WTC11 (cell line): ENCODE measurements at regions not wholly inside any gene's neighbourhood (a gene's known extent, or its start where the extent isn't known, plus 50 kb on each side); places are given as distances from the start of the nearest gene placed in this dataset.

Experiments used
- ATAC-seq: fragments of 200-7000 bp; cut with Tn5 transposase; 2 replicates; pipeline ENCODE4 v1.10.0; 2021; ENCODE audit warnings: mild to moderate bottlenecking, moderate library complexity
- CTCF ChIA-PET: fragments of 300-600 bp; sonication (Branson Sonifier 250); formaldehyde crosslinking; loops from one replicate; lab custom pipeline; 2021; ENCODE audit warnings: antibody characterized with exemption; lab: Charles Lee
- POLR2A ChIA-PET: fragments of 350-600 bp; sonication (Branson Sonifier 250); formaldehyde crosslinking; loops from one replicate; lab custom pipeline; 2021; ENCODE audit warnings: antibody characterized with exemption; lab: Charles Lee
- DNase-seq: peaks from one replicate; pipeline ENCODE4 v3.0.0; 2021; ENCODE audit warnings: low spot score
- H3K27ac Mint-ChIP-seq: 2 replicates; pipeline ENCODE4 v1.8.0; 2021; ENCODE audit warnings: mixed read lengths
- H3K27me3 Mint-ChIP-seq: 2 replicates; pipeline ENCODE4 v1.8.0; 2021; ENCODE audit warnings: low read depth, mild to moderate bottlenecking, moderate library complexity, mixed read lengths
- H3K36me3 Mint-ChIP-seq: 2 replicates; pipeline ENCODE4 v1.8.0; 2021; ENCODE audit warnings: mixed read lengths
- H3K4me1 Mint-ChIP-seq: 2 replicates; pipeline ENCODE4 v1.8.0; 2022; ENCODE audit warnings: mixed read lengths
- H3K4me3 Mint-ChIP-seq: 2 replicates; pipeline ENCODE4 v1.8.0; 2021; ENCODE audit warnings: mild to moderate bottlenecking, moderate library complexity, mixed read lengths
- H3K9me3 Mint-ChIP-seq: 2 replicates; pipeline ENCODE4 v1.8.0; 2021; ENCODE audit warnings: mixed read lengths
- ATF1 ChIP-seq: sonication (generic); formaldehyde crosslinking; IDR thresholded peaks from 2 replicates; pipeline ENCODE4 v1.8.1; 2023; ENCODE audit warnings: mild to moderate bottlenecking, moderate library complexity, missing genetic modification reagents
- CREM ChIP-seq: sonication (generic); formaldehyde crosslinking; IDR thresholded peaks from 2 replicates; pipeline ENCODE4 v1.8.1; 2022; ENCODE audit warnings: mild to moderate bottlenecking, missing genetic modification reagents, moderate library complexity
- EMX1 ChIP-seq: fragments of 250-450 bp; sonication (Bioruptor Pico); IDR thresholded peaks from 2 replicates; pipeline ENCODE4 v1.8.0; 2021; ENCODE audit warnings: mild to moderate bottlenecking
- ESRRA ChIP-seq: sonication (generic); formaldehyde crosslinking; IDR thresholded peaks from 2 replicates; pipeline ENCODE4 v1.8.1; 2022; ENCODE audit warnings: mild to moderate bottlenecking, missing genetic modification reagents, borderline replicate concordance
- GRHL2 ChIP-seq: fragments of 250-450 bp; sonication (Bioruptor Pico); IDR thresholded peaks from 2 replicates; pipeline ENCODE4 v1.8.0; 2022; ENCODE audit warnings: mild to moderate bottlenecking, moderate library complexity; ENCODE audit not compliant: insufficient replicate concordance, severe bottlenecking
- IRF2 ChIP-seq: sonication (generic); formaldehyde crosslinking; IDR thresholded peaks from 2 replicates; pipeline ENCODE4 v1.8.0; 2022; ENCODE audit warnings: low read depth, missing genetic modification reagents, borderline replicate concordance
- KAT7 ChIP-seq: sonication (generic); formaldehyde crosslinking; IDR thresholded peaks from 2 replicates; pipeline ENCODE4 v1.8.1; 2023; ENCODE audit warnings: missing genetic modification reagents, mild to moderate bottlenecking, borderline replicate concordance
- NFE2L1 ChIP-seq: sonication (generic); formaldehyde crosslinking; IDR thresholded peaks from 2 replicates; pipeline ENCODE4 v1.8.1; 2023; ENCODE audit warnings: missing genetic modification reagents
- RORB ChIP-seq: fragments of 250-450 bp; sonication (Bioruptor Pico); IDR thresholded peaks from 2 replicates; pipeline ENCODE4 v1.9.0; 2021; ENCODE audit warnings: mild to moderate bottlenecking
- TEAD4 ChIP-seq: sonication (generic); formaldehyde crosslinking; IDR thresholded peaks from 2 replicates; pipeline ENCODE4 v1.8.0; 2022; ENCODE audit warnings: mild to moderate bottlenecking, missing genetic modification reagents
- ZNF232 ChIP-seq: sonication (generic); formaldehyde crosslinking; IDR thresholded peaks from 2 replicates; pipeline ENCODE4 v1.8.0; 2022; ENCODE audit warnings: mild to moderate bottlenecking, missing genetic modification reagents
- ZNF396 ChIP-seq: fragments of 250-450 bp; sonication (Bioruptor Pico); IDR thresholded peaks from 2 replicates; pipeline ENCODE4 v1.8.0; 2021; ENCODE audit warnings: mild to moderate bottlenecking, moderate library complexity, borderline replicate concordance
- ZNF423 ChIP-seq: fragments of 250-450 bp; sonication (Bioruptor Pico); IDR thresholded peaks from 2 replicates; pipeline ENCODE4 v2.1.2; 2022; ENCODE audit warnings: mild to moderate bottlenecking, moderate library complexity
- ZNF671 ChIP-seq: fragments of 250-450 bp; sonication (Bioruptor Pico); IDR thresholded peaks from 2 replicates; pipeline ENCODE4 v1.8.0; 2021; ENCODE audit warnings: mild to moderate bottlenecking
- TF ChIP-seq, protein P1 (sequence below): sonication (generic); formaldehyde crosslinking; IDR thresholded peaks from 2 replicates; pipeline ENCODE4 v1.8.0; 2022; ENCODE audit warnings: mild to moderate bottlenecking, missing genetic modification reagents
- TF ChIP-seq, protein P2 (sequence below): fragments of 250-450 bp; sonication (Bioruptor Pico); IDR thresholded peaks from 2 replicates; pipeline ENCODE4 v1.9.0; 2021; ENCODE audit warnings: moderate library complexity, mild to moderate bottlenecking, inconsistent platforms, borderline replicate concordance
- TF ChIP-seq, protein P3 (sequence below): sonication (generic); formaldehyde crosslinking; IDR thresholded peaks from 2 replicates; pipeline ENCODE4 v1.8.1; 2022; ENCODE audit warnings: missing genetic modification reagents, borderline replicate concordance
- TF ChIP-seq, protein P4 (sequence below): fragments of 250-450 bp; sonication (Bioruptor Pico); IDR thresholded peaks from 2 replicates; pipeline ENCODE4 v2.1.2; 2022; ENCODE audit warnings: mild to moderate bottlenecking, moderate library complexity
- TF ChIP-seq, protein P5 (sequence below): sonication (generic); formaldehyde crosslinking; IDR thresholded peaks from 2 replicates; pipeline ENCODE4 v1.8.1; 2022; ENCODE audit warnings: low read depth, missing genetic modification reagents, borderline replicate concordance
- TF ChIP-seq, protein P6 (sequence below): sonication (generic); formaldehyde crosslinking; IDR thresholded peaks from 2 replicates; pipeline ENCODE4 v1.8.0; 2023; ENCODE audit warnings: missing genetic modification reagents
- TF ChIP-seq, protein P7 (sequence below): sonication (generic); formaldehyde crosslinking; IDR thresholded peaks from 2 replicates; pipeline ENCODE4 v1.8.1; 2022; ENCODE audit warnings: mild to moderate bottlenecking, moderate library complexity, missing genetic modification reagents
- TF ChIP-seq, protein P8 (sequence below): sonication (generic); formaldehyde crosslinking; conservative IDR thresholded peaks from 2 replicates; pipeline ENCODE4 v1.8.1; 2023; ENCODE audit warnings: mild to moderate bottlenecking, low read depth, missing genetic modification reagents, moderate library complexity

DNA sequence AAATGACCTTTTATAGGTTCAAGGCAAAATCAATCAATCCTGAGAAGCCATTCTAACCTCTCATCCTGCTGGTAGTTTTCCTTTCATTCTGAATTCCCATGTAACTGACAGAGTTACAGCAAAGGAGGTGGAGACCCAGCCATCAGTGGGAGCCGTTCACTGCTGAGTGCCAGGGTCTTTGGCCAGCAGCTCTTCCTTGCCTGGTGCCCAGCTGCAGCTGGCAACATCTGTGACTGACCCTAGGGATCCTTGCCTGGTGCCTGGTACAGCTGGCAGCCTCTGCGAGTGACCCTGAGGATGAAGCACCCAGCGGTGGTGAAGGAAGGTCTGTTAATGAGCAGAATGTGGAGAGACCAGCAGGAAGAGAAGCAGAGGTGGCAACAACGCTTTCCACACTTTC, 314.6 kb downstream of the THBS2 start:
- H3K4me1 Mint-ChIP-seq: peaks cover 11% of the 10 kb centered on the region
- CTCF ChIA-PET: no interaction called here
- no peak for TF ChIP-seq GRHL2 (CRISPR knock-in tag)
- no peak for TF ChIP-seq ATF1 (CRISPR knock-in tag)
- TF ChIP-seq, protein P1, sequence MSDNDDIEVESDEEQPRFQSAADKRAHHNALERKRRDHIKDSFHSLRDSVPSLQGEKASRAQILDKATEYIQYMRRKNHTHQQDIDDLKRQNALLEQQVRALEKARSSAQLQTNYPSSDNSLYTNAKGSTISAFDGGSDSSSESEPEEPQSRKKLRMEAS: no peak
- TF ChIP-seq ZNF396 (CRISPR knock-in tag): no peak
- TF ChIP-seq, protein P2, sequence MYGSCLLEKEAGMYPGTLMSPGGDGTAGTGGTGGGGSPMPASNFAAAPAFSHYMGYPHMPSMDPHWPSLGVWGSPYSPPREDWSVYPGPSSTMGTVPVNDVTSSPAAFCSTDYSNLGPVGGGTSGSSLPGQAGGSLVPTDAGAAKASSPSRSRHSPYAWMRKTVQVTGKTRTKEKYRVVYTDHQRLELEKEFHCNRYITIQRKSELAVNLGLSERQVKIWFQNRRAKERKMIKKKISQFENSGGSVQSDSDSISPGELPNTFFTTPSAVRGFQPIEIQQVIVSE (CRISPR knock-in tag): no peak
- TF ChIP-seq IRF2: no peak
- TF ChIP-seq, protein P3, sequence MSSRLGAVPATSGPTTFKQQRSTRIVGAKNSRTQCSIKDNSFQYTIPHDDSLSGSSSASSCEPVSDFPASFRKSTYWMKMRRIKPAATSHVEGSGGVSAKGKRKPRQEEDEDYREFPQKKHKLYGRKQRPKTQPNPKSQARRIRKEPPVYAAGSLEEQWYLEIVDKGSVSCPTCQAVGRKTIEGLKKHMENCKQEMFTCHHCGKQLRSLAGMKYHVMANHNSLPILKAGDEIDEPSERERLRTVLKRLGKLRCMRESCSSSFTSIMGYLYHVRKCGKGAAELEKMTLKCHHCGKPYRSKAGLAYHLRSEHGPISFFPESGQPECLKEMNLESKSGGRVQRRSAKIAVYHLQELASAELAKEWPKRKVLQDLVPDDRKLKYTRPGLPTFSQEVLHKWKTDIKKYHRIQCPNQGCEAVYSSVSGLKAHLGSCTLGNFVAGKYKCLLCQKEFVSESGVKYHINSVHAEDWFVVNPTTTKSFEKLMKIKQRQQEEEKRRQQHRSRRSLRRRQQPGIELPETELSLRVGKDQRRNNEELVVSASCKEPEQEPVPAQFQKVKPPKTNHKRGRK (CRISPR knock-in tag): no peak
- TF ChIP-seq NFE2L1 (CRISPR knock-in tag): no peak
- no peak for TF ChIP-seq TEAD4 (CRISPR knock-in tag)
- TF ChIP-seq ZNF671 (CRISPR knock-in tag): no peak
- TF ChIP-seq, protein P4, sequence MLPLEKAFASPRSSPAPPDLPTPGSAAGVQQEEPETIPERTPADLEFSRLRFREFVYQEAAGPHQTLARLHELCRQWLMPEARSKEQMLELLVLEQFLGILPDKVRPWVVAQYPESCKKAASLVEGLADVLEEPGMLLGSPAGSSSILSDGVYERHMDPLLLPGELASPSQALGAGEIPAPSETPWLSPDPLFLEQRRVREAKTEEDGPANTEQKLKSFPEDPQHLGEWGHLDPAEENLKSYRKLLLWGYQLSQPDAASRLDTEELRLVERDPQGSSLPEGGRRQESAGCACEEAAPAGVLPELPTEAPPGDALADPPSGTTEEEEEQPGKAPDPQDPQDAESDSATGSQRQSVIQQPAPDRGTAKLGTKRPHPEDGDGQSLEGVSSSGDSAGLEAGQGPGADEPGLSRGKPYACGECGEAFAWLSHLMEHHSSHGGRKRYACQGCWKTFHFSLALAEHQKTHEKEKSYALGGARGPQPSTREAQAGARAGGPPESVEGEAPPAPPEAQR (CRISPR knock-in tag): no peak
- TF ChIP-seq, protein P5, sequence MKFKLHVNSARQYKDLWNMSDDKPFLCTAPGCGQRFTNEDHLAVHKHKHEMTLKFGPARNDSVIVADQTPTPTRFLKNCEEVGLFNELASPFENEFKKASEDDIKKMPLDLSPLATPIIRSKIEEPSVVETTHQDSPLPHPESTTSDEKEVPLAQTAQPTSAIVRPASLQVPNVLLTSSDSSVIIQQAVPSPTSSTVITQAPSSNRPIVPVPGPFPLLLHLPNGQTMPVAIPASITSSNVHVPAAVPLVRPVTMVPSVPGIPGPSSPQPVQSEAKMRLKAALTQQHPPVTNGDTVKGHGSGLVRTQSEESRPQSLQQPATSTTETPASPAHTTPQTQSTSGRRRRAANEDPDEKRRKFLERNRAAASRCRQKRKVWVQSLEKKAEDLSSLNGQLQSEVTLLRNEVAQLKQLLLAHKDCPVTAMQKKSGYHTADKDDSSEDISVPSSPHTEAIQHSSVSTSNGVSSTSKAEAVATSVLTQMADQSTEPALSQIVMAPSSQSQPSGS (CRISPR knock-in tag): no peak
- TF ChIP-seq, protein P6, sequence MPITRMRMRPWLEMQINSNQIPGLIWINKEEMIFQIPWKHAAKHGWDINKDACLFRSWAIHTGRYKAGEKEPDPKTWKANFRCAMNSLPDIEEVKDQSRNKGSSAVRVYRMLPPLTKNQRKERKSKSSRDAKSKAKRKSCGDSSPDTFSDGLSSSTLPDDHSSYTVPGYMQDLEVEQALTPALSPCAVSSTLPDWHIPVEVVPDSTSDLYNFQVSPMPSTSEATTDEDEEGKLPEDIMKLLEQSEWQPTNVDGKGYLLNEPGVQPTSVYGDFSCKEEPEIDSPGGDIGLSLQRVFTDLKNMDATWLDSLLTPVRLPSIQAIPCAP (CRISPR knock-in tag): no peak
- TF ChIP-seq, all 79 proteins: peak for 0
- POLR2A ChIA-PET: no interaction called here
- DNase-seq: no peak
- peaks cover 4% of the 10 kb centered on the region; the same call in 1 of the 2 replicates for H3K9me3 Mint-ChIP-seq
- H3K27ac Mint-ChIP-seq: no peak overlapping the region
- H3K36me3 Mint-ChIP-seq: peaks cover 1% of the 10 kb centered on the region; the same call in 1 of the 2 replicates
- H3K27me3 Mint-ChIP-seq: no peaks in the 10 kb centered on the region
- ATAC-seq: no peak
- no peak overlapping the region for H3K4me3 Mint-ChIP-seq

DNA sequence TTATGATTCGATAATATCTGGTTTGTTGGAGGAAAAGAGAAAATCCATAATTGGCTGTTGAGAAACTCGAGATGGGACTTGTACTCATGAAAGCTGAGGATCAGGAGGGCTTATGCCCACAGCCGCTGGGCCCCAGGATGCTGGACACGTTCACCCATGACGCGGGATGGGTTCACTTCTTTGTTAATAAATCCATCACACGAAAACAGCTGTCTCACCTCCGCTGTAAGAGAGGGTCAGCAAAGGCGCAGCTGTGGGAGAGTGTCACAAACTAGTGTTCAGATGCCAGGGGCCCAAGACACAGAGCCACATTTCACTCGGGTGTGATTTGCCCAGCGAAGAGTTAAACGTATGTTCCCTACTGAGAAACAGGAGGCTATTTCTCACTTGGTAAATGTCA, 315.1 kb downstream of the THBS2 start:
- Mint-ChIP-seq H3K36me3 (peaks cover 6% of the 10 kb centered on the region), H3K9me3 (peaks cover 9% of the 10 kb centered on the region)
- CTCF ChIA-PET: no interaction called here
- TF ChIP-seq KAT7 (no peak), ESRRA (no peak), CREM (CRISPR knock-in tag) (no peak), ZNF232 (CRISPR knock-in tag) (no peak), ZNF423 (CRISPR knock-in tag) (no peak), EMX1 (CRISPR knock-in tag) (no peak), IRF2 (no peak), RORB (CRISPR knock-in tag) (no peak)
- TF ChIP-seq, protein P7, sequence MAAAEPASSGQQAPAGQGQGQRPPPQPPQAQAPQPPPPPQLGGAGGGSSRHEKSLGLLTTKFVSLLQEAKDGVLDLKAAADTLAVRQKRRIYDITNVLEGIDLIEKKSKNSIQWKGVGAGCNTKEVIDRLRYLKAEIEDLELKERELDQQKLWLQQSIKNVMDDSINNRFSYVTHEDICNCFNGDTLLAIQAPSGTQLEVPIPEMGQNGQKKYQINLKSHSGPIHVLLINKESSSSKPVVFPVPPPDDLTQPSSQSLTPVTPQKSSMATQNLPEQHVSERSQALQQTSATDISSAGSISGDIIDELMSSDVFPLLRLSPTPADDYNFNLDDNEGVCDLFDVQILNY: no peak
- TF ChIP-seq, protein P8, sequence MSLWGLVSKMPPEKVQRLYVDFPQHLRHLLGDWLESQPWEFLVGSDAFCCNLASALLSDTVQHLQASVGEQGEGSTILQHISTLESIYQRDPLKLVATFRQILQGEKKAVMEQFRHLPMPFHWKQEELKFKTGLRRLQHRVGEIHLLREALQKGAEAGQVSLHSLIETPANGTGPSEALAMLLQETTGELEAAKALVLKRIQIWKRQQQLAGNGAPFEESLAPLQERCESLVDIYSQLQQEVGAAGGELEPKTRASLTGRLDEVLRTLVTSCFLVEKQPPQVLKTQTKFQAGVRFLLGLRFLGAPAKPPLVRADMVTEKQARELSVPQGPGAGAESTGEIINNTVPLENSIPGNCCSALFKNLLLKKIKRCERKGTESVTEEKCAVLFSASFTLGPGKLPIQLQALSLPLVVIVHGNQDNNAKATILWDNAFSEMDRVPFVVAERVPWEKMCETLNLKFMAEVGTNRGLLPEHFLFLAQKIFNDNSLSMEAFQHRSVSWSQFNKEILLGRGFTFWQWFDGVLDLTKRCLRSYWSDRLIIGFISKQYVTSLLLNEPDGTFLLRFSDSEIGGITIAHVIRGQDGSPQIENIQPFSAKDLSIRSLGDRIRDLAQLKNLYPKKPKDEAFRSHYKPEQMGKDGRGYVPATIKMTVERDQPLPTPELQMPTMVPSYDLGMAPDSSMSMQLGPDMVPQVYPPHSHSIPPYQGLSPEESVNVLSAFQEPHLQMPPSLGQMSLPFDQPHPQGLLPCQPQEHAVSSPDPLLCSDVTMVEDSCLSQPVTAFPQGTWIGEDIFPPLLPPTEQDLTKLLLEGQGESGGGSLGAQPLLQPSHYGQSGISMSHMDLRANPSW: no peak

More for the DNA sequence above, 315.1 kb downstream of the THBS2 start:
- DNase-seq (no peak), ATAC-seq (no peak)
- H3K27me3 Mint-ChIP-seq: no peaks in the 10 kb centered on the region
- POLR2A ChIA-PET: no interaction called here
- no peak overlapping the region for H3K27ac Mint-ChIP-seq
- no peak overlapping the region for H3K4me3 Mint-ChIP-seq
- peaks cover 11% of the 10 kb centered on the region for H3K4me1 Mint-ChIP-seq
